Hepatocyte (in vitro differentiated cells): ENCODE measurements at regions not wholly inside any gene's neighbourhood (a gene's known extent, or its start where the extent isn't known, plus 50 kb on each side); places are given as distances from the start of the nearest gene placed in this dataset.

Experiments
- EZH2 ChIP-seq: fragments of 200-600 bp; sonication (generic); IDR thresholded peaks from 2 replicates; pipeline ENCODE4 v1.6.1; 2016; ENCODE audit warnings: antibody characterized with exemption, mild to moderate bottlenecking, borderline replicate concordance
- EZH2phosphoT487 ChIP-seq: fragments of 200-600 bp; sonication (generic); IDR thresholded peaks from one replicate; pipeline ENCODE4 v1.6.1; 2018; ENCODE audit warnings: antibody characterized with exemption, mild to moderate bottlenecking, low read depth, moderate library complexity; ENCODE audit not compliant: unreplicated experiment, severe bottlenecking
- TF ChIP-seq, protein P1 (sequence below): fragments of 200-600 bp; sonication (generic); IDR thresholded peaks from 2 replicates; pipeline ENCODE4 v1.5.1; 2016; ENCODE audit warnings: antibody characterized with exemption, mild to moderate bottlenecking; ENCODE audit not compliant: poor library complexity

DNA sequence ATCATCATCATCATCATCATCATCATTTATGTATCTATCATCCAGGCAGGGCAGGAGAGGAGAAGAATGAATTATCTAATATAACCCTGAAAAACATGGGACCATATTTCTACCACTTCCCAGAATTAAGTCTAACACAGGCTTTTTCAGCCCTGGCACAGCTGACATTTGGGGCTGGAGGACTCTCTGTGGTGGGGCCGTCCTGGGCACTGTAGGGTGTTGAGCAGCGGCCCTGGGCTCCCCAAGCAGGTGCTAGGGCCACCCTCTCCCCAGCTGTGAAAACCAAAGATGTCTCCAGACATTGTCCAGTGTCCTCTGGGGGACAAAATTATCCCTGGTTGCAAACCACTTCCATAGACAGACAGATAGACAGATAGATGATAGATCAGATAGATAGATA lies 288.4 kb downstream of the CRLF2 start:
- TF ChIP-seq, protein P1, sequence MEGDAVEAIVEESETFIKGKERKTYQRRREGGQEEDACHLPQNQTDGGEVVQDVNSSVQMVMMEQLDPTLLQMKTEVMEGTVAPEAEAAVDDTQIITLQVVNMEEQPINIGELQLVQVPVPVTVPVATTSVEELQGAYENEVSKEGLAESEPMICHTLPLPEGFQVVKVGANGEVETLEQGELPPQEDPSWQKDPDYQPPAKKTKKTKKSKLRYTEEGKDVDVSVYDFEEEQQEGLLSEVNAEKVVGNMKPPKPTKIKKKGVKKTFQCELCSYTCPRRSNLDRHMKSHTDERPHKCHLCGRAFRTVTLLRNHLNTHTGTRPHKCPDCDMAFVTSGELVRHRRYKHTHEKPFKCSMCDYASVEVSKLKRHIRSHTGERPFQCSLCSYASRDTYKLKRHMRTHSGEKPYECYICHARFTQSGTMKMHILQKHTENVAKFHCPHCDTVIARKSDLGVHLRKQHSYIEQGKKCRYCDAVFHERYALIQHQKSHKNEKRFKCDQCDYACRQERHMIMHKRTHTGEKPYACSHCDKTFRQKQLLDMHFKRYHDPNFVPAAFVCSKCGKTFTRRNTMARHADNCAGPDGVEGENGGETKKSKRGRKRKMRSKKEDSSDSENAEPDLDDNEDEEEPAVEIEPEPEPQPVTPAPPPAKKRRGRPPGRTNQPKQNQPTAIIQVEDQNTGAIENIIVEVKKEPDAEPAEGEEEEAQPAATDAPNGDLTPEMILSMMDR, result no peak
- TF ChIP-seq EZH2phosphoT487, result no peak
- TF ChIP-seq EZH2, result no peak
